ENCODE measurements at regions not wholly inside any gene's neighbourhood (a gene's known extent, or its start where the extent isn't known, plus 50 kb on each side); places are given as distances from the start of the nearest gene placed in this dataset.

DNA sequence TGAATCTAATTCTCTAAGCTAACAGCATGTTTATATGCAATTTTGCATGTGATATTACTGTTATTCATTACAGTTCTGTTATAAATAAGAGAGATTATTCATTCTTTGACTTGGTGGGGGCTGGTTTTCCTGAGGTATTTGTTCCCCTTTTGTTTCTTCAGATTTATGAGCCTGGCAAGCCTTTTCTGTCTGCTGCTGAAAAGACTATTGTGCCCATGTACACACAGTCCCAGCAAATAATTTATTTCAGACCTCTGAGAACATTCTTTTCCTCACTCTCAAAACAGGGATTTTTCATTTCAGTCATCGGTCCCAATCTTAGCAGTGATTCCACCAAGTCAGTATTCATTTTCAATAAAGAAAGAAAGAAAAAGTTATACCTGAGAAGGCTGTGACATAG is 716.8 kb downstream of the NSUN3 start:
- Histone ChIP-seq H3K27me3 (ENCODE audit: control insufficient read depth, insufficient read depth, low read length) (no peaks in the 10 kb centered on the region), H3K36me3 (ENCODE audit: control insufficient read depth, insufficient read depth, low read length) (no peaks in the 10 kb centered on the region), H3K4me3 (ENCODE audit: low read depth, low read length) (no peak overlapping the region)
- DNase-seq (ENCODE audit: low read depth) = no peak
- no peak for TF ChIP-seq CTCF (IDR thresholded peaks at IDR 0.05; ENCODE audit: insufficient read depth, low read depth, low read length)
- ChIA-PET POLR2A (no interaction called here), CTCF (no interaction called here)

DNA sequence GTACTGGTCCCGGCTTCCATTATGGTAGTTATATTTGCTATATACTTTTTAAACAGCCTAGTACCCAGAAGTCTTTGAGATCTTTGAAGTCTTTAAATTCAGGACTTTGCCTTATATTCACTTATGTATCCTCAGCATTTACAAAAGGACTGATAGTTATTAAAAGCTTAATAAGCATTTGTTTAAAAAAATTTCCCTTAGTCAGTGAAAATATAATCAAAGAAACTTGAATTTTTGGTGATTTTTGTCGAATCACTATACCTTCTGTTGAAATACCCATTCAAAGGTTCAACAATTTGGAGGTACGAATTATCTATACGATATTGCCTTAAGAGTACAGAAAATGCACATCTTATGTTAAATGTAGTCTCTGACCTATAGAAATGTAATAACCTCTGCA is 721.4 kb downstream of the NSUN3 start:
- H3K4me3 ChIP-seq (ENCODE audit: low read depth, low read length) = no peak overlapping the region
- H3K36me3 ChIP-seq (ENCODE audit: control insufficient read depth, insufficient read depth, low read length) = no peaks in the 10 kb centered on the region
- ChIA-PET CTCF (no interaction called here), POLR2A (no interaction called here)
- no peak for TF ChIP-seq CTCF (IDR thresholded peaks at IDR 0.05; ENCODE audit: insufficient read depth, low read depth, low read length)
- H3K27me3 ChIP-seq (ENCODE audit: control insufficient read depth, insufficient read depth, low read length) = no peaks in the 10 kb centered on the region
- no peak for DNase-seq (ENCODE audit: low read depth)

DNA sequence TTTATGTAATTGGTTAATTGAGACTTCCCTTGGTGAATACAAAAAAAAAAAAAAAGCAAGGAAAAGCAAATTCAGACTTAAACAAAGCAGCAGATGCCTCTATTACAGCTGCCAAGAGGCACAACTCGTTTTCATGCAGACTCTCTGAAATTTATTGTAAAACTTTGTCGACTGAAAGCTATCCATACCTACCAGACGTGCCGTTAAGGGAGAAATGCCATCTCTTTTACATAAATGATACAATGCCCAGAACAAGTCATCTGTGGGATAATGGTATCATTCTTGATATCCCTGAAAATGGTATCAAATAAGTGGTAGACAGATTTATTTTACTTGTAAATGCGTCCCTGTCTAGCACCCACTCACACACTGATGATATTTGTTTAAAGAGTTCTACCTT is 724.2 kb downstream of the NSUN3 start:
- no peak for TF ChIP-seq CTCF (IDR thresholded peaks at IDR 0.05; ENCODE audit: insufficient read depth, low read depth, low read length)
- Histone ChIP-seq H3K4me3 (ENCODE audit: low read depth, low read length) (no peak overlapping the region), H3K36me3 (ENCODE audit: control insufficient read depth, insufficient read depth, low read length) (no peaks in the 10 kb centered on the region), H3K27me3 (ENCODE audit: control insufficient read depth, insufficient read depth, low read length) (no peaks in the 10 kb centered on the region)
- CTCF ChIA-PET = no interaction called here
- POLR2A ChIA-PET = no interaction called here
- no peak for DNase-seq (ENCODE audit: low read depth)

GRCh38 chr3:94787734-94788270 is 724.9 kb downstream of the NSUN3 start:
- POLR2A ChIA-PET = no interaction called here
- CTCF ChIA-PET = no interaction called here

GRCh38 chr3:94794563-94794962 is 731.7 kb downstream of the NSUN3 start:
- DNase-seq (ENCODE audit: low read depth) = no peak
- H3K27me3 ChIP-seq (ENCODE audit: control insufficient read depth, insufficient read depth, low read length) = no peaks in the 10 kb centered on the region
- CTCF ChIA-PET = no interaction called here
- H3K4me3 ChIP-seq (ENCODE audit: low read depth, low read length) = no peak overlapping the region
- no peaks in the 10 kb centered on the region for H3K36me3 ChIP-seq (ENCODE audit: control insufficient read depth, insufficient read depth, low read length)
- POLR2A ChIA-PET = no interaction called here
- no peak for TF ChIP-seq CTCF (IDR thresholded peaks at IDR 0.05; ENCODE audit: insufficient read depth, low read depth, low read length)

More at GRCh38 chr3:94787734-94788270, 724.9 kb downstream of the NSUN3 start:
- DNase-seq (ENCODE audit: low read depth) = no peak
- Histone ChIP-seq H3K4me3 (ENCODE audit: low read depth, low read length) (no peak overlapping the region), H3K36me3 (ENCODE audit: control insufficient read depth, insufficient read depth, low read length) (no peaks in the 10 kb centered on the region), H3K27me3 (ENCODE audit: control insufficient read depth, insufficient read depth, low read length) (no peaks in the 10 kb centered on the region)
- no peak for TF ChIP-seq CTCF (IDR thresholded peaks at IDR 0.05; ENCODE audit: insufficient read depth, low read depth, low read length)

All from BJ (cell line).